Lower leg skin (tissue), 4 donors: ENCODE measurements at regions not wholly inside any gene's neighbourhood (a gene's known extent, or its start where the extent isn't known, plus 50 kb on each side); places are given as distances from the start of the nearest gene placed in this dataset.
A peak's percentile ranks its signal among the peaks of the same experiment; 100 is the strongest.

Source experiments
- DNase-seq, 2 donors: peaks; one replicate each; pipeline ENCODE4 v3.0.0-alpha.2; 2019; ENCODE audit warnings: low spot score in 2 of 2
- H3K4me3 ChIP-seq: fragments of 200-600 bp; sonication (generic); 2 replicates; pipeline ENCODE4 v1.5.1; 2017; ENCODE audit warnings: mild to moderate bottlenecking, low read depth; ENCODE audit not compliant: poor library complexity, severe bottlenecking
- POLR2A ChIP-seq, 2 donors: fragments of 450-650 bp; IDR thresholded peaks; one replicate each; pipeline ENCODE4 v1.6.1; 2016 to 2017; ENCODE audit warnings: antibody characterized with exemption in 2 of 2, mild to moderate bottlenecking in 1 of 2, moderate library complexity in 1 of 2
- WGBS, 2 donors: methylation state at CpG; one replicate each; pipeline ENCODE4 v1.1.5; 2018; 5-methylcytosine and 5-hydroxymethylcytosine counted together
- intact Hi-C: fragments of 100-400 bp; cut with DNase I; formaldehyde crosslinking; loops from one replicate; pipeline ENCODE4 v1.15.0; 2023; ENCODE audit warnings: low total_unique reads
- TF ChIP-seq, protein P1 (sequence below), 3 donors: fragments of 450-650 bp; IDR thresholded peaks; one replicate each; pipeline ENCODE4 v1.5.1; 2016; ENCODE audit warnings: antibody characterized with exemption in 3 of 3, mild to moderate bottlenecking in 3 of 3, moderate library complexity in 2 of 3

DNA sequence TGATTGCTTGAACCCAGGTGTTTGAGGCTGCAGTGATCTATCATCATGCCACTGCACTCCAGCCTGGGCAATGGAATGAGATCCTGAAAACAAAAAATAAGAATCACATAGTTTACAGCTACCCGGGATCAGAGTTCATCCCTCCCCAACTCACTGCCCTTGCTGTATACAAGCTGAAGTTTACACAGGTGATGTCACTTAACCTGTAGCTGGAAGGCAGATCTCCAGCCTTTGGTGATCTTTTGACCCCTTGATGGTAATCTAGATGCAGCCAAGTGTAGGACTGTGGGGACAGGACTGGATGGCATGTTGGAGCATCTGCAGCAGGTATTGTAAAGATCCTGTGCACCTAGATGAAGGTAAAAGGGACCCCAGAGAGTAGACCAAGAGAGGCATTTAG lies 66.7 kb upstream of the SLC14A2 start:
- peak in 1 of 2 donors; percentile 17 for DNase-seq
- WGBS, 2 donors = 83 to 94% methylated on average over 1 of the region's 1 CpG
- intact Hi-C loops = no loop called here
- no peak overlapping the region for H3K4me3 ChIP-seq
- TF ChIP-seq POLR2A (IDR thresholded peaks at IDR 0.05) = no peak
- TF ChIP-seq, protein P1, sequence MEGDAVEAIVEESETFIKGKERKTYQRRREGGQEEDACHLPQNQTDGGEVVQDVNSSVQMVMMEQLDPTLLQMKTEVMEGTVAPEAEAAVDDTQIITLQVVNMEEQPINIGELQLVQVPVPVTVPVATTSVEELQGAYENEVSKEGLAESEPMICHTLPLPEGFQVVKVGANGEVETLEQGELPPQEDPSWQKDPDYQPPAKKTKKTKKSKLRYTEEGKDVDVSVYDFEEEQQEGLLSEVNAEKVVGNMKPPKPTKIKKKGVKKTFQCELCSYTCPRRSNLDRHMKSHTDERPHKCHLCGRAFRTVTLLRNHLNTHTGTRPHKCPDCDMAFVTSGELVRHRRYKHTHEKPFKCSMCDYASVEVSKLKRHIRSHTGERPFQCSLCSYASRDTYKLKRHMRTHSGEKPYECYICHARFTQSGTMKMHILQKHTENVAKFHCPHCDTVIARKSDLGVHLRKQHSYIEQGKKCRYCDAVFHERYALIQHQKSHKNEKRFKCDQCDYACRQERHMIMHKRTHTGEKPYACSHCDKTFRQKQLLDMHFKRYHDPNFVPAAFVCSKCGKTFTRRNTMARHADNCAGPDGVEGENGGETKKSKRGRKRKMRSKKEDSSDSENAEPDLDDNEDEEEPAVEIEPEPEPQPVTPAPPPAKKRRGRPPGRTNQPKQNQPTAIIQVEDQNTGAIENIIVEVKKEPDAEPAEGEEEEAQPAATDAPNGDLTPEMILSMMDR (IDR thresholded peaks at IDR 0.05) = no peak

DNA sequence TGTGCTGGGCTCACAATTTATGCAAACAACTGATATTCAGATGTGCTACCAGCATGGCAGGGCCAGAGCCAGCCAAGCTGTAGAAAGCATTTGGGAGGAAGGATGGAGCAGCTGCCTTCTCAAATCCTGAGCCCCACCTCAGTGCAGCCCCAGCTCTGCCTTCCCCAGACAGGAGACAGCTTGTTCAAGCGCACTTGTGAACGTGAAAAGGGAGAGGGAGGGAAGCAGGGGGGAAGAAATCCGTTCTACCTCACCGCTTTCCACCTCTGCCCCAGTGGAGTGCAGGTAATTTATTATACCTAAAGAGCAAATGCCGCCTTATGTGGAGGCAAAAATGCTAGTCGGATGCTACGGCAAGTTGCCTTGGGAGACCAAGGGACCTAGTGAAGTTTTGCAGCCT lies 66.0 kb upstream of the SLC14A2 start:
- H3K4me3 ChIP-seq = no peak overlapping the region
- peak in 1 of 2 donors; percentile 64 for DNase-seq
- intact Hi-C loops = no loop called here
- TF ChIP-seq, protein P1 (IDR thresholded peaks at IDR 0.05) = no peak
- no peak for TF ChIP-seq POLR2A (IDR thresholded peaks at IDR 0.05)
- 72 to 87% methylated on average over 7 of the region's 7 CpGs for WGBS, 2 donors

DNA sequence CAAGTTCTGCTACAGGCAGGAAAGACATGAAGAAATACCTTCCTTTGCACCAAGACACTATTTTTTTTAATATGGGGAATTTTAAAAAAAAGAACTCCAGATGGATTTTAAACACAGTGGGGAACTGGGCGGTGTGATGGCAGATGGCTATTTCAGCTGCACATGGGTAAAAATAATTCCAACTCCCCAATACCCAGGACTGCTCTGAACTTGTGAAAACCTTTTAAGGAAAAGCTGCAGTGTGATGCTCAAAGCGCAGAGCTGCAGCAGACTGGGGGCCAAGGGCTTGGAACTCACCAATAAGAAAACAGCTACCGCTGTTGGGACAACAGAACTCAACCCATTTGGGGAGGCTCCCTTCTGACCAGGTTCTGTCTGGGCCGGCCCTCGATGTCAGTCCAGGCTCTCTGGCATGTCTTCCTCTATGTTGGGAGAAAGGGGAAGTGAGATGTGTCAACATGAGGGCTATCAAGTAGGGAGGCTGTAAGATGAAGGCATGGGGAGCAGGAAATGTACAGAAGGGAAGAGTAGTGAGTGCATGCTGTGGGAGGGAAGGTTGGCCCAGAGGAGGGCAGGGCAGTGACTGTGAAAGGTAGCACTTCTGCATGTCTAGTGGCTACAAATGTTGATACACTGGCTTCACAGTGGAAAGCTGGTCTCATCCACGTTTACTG lies 64.0 kb upstream of the SLC14A2 start:
- TF ChIP-seq, protein P1 (IDR thresholded peaks at IDR 0.05) = no peak
- TF ChIP-seq POLR2A (IDR thresholded peaks at IDR 0.05) = no peak
- peak in 1 of 2 donors; percentile 32 for DNase-seq
- intact Hi-C loops = no loop called here
- 86 to 87% methylated on average over 6 of the region's 6 CpGs for WGBS, 2 donors
- no peak overlapping the region for H3K4me3 ChIP-seq

DNA sequence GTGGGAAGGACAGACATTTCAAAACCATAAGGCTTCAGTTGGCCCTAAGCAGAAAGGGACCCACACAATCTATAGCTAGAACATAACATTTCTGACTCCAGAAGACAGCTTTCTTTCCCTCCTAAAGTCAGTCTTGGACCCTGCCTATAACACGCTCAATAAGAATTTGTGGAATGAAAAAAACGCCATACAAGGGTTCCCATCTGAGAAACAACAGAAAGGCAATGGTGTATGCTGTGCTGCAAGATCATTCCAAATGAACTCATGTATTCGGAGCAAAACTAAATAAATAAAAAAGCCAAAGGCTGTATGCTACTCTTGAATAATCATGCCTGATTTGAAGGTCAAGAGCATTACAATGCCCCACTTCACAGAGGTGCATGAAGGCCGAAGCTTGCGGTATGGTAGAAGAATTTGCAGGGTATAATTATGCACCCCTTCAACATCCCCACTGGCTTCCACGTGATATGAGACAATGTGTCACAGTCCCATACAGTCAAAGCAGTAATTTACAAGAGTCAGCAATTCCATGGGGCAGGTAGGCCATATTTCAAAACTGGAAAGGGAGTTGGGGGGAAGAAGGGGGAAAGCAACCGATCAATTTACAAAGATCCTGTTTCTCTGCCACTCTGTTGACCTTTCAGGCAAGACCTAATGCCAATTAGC lies 61.4 kb upstream of the SLC14A2 start:
- WGBS, 2 donors = 85 to 86% methylated on average over 7 of the region's 7 CpGs
- intact Hi-C loops = no loop called here
- no peak for DNase-seq
- TF ChIP-seq, protein P1 (IDR thresholded peaks at IDR 0.05) = no peak
- no peak for TF ChIP-seq POLR2A (IDR thresholded peaks at IDR 0.05)
- H3K4me3 ChIP-seq = no peak overlapping the region

DNA sequence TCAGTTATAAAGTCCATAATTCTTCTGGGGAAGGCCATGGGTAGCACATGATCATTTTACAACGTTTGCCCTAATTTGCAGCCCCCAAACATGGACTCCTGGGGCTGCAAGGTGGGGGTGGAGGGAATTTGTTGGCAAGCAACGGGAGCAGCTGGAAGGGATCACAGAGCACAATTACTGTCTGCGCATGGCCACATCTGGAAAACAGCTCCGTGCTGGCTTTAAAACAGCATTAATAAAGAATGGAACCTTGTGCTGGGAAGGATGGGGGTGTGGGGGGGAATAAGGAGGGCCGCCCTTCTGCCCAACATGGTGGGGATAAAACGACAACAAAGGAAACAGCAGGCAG lies 60.9 kb upstream of the SLC14A2 start:
- peak in 1 of 2 donors; percentile 62 for DNase-seq
- intact Hi-C loops = no loop called here
- H3K4me3 ChIP-seq = no peak overlapping the region
- WGBS, 2 donors = 45 to 46% methylated on average over 6 of the region's 6 CpGs
- TF ChIP-seq POLR2A (IDR thresholded peaks at IDR 0.05) = no peak
- TF ChIP-seq, protein P1 (IDR thresholded peaks at IDR 0.05) = no peak
